ENCODE measurements at regions not wholly inside any gene's neighbourhood (a gene's known extent, or its start where the extent isn't known, plus 50 kb on each side); places are given as distances from the start of the nearest gene placed in this dataset.
"Not testable (repeated sequence)": the region's sequence is repeated elsewhere in the genome, so short reads cannot be mapped to it uniquely, and the experiment has no call there.

DNA sequence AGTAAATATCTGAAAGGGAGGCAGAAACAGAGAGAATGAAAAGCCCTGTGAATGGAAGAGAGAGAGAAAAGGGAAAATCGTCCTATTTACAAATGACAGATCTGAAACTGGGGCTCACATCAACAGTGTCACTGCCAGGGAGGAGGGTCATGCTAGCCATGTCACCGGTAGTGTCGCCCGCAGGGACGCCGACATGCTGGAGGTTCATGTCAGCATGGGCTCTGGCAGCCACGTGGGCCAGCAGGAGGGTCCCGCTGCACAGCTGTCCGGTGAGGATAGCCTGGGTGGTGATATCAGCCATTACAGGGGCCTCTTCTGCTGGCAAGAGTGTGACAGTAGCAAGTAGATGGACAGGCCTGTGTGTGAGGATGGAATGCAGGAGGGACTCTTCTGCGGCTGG lies 738.6 kb upstream of the DEFB115 start:
- not testable (repeated sequence) for H3K27me3 ChIP-seq (ENCODE audit: control insufficient read depth, insufficient read depth, low read length)

DNA sequence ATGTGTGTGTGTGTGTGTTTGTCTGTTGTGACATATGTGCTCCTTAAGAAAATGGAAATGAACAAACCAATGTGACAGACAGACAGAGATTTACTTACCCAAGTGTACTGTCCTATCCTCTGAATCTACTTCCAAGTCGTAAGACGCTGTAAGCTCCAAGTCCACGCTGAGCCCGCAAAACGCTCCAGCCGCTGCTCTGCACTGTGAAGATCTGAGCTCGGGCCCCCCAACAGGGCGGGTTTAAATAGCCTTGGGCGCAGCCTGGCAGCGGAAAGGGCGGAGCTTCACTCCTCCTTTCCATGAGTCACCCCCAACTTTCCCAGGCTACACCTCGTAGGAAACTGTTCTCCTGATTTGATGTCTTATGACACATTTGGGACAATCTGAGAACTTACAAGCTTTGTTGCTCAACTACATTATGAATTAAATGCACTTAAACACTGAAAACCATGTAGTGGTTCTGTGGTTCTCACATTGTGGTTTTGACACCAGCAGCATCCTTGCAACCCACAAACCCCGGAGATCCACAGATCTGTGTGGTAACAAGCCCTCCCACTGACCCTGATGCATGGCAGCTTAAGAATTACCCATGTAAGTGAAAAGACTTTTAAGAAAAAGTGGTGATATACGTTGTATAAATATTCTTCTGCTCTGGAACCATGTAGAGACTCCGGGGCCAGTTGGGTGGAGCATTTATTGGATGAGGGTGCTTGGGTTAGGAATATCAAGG lies 735.6 kb upstream of the DEFB115 start:
- H3K9ac ChIP-seq (ENCODE audit: low read length); H3K4me3 ChIP-seq (ENCODE audit: low read length); H3K4me1 ChIP-seq (ENCODE audit: control insufficient read depth, insufficient read depth, low read length); H3K27me3 ChIP-seq (ENCODE audit: control insufficient read depth, insufficient read depth, low read length); H3K36me3 ChIP-seq (ENCODE audit: control insufficient read depth, insufficient read depth, low read length); H3K27ac ChIP-seq (ENCODE audit: low read depth, low read length): not testable (repeated sequence)

More for the DNA sequence above, 738.6 kb upstream of the DEFB115 start:
- not testable (repeated sequence) for H3K4me3 ChIP-seq (ENCODE audit: low read length); H3K9ac ChIP-seq (ENCODE audit: low read length); H3K4me1 ChIP-seq (ENCODE audit: control insufficient read depth, insufficient read depth, low read length); H3K36me3 ChIP-seq (ENCODE audit: control insufficient read depth, insufficient read depth, low read length); H3K27ac ChIP-seq (ENCODE audit: low read depth, low read length)

DNA sequence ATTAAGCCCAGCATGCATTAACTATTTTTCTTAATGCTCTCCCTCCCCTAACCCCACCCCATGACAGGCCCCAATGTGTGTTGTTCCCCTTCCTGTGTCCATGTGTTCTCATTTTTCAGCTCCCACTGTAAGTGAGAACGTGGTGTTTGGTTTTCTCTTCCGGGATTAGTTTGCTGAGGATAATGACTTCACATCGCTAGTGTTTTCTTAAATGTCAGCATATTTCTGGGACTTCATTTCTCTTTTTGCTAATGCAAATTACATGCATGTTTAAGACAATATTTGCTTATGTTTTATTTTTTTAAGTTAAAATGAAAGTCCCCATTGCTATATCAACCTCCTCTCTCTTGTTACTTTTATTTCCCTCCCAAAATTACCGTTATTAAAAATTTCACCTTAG lies 733.3 kb upstream of the DEFB115 start:
- H3K27ac ChIP-seq (ENCODE audit: low read depth, low read length); H3K27me3 ChIP-seq (ENCODE audit: control insufficient read depth, insufficient read depth, low read length); H3K4me1 ChIP-seq (ENCODE audit: control insufficient read depth, insufficient read depth, low read length); H3K4me3 ChIP-seq (ENCODE audit: low read length); H3K36me3 ChIP-seq (ENCODE audit: control insufficient read depth, insufficient read depth, low read length); H3K9ac ChIP-seq (ENCODE audit: low read length): not testable (repeated sequence)

DNA sequence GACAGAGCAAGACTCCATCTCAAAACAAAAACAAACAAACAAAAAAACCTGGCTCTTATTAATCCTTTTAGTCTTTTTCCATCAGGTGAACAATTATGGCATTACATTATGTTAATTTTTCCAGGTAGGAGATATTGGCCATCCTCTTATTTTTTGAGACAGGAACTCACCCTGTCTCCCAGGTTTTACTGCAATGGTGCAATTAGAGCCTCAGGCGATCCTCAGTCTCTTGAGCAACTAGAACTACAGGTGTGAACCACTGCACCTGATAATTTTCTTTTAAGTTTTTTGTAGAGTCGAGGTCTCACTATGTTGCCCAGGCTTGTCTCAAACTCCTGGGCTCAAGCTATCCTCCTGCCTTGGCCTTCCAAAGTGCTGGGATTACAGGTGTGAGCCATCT lies 732.7 kb upstream of the DEFB115 start:
- not testable (repeated sequence) for H3K36me3 ChIP-seq (ENCODE audit: control insufficient read depth, insufficient read depth, low read length); H3K27ac ChIP-seq (ENCODE audit: low read depth, low read length); H3K27me3 ChIP-seq (ENCODE audit: control insufficient read depth, insufficient read depth, low read length); H3K9ac ChIP-seq (ENCODE audit: low read length); H3K4me3 ChIP-seq (ENCODE audit: low read length); H3K4me1 ChIP-seq (ENCODE audit: control insufficient read depth, insufficient read depth, low read length)

DNA sequence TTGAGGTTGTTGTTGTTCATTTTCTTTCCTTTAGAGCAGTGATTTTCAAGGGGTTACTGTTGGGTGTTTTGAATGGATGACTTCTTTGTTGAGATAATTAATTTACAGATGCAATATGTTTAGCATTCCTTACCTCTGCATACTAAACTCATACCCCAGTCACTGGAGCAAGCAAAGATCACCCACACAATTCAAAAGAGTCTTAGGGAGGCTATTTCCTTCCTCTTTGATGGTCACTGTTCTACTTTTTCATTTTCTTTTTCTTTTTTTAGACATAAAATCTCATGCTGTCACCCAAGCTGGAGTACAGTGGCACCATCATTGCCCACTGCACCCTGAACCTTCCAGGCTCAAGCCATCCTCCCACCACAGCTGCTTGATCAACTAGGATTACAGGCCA lies 723.8 kb upstream of the DEFB115 start:
- not testable (repeated sequence) for H3K9ac ChIP-seq (ENCODE audit: low read length)

DNA sequence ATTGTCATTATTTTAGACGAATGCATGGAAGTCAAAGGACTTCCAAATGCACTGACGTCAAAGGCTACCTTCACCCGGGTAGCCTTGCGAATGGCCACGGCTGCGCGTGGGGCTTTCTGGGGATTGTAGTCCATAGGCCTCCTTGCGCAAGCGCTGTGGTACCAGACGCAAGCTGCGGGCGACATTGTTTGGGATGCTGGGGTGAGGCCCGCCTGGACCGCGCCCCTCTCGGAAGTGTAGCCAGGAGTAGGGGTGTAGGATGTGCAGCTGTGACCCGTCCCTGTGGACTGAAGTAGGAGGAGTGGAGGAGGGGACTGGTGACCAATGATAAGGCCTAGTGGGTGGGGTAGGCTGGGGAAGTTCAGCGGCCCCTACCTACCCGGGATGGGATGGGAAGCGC lies 720.0 kb upstream of the DEFB115 start:
- H3K36me3 ChIP-seq (ENCODE audit: control insufficient read depth, insufficient read depth, low read length); H3K27ac ChIP-seq (ENCODE audit: low read depth, low read length); H3K4me1 ChIP-seq (ENCODE audit: control insufficient read depth, insufficient read depth, low read length); H3K27me3 ChIP-seq (ENCODE audit: control insufficient read depth, insufficient read depth, low read length); H3K4me3 ChIP-seq (ENCODE audit: low read length); H3K9ac ChIP-seq (ENCODE audit: low read length): not testable (repeated sequence)

More for the DNA sequence above, 723.8 kb upstream of the DEFB115 start:
- H3K4me3 ChIP-seq (ENCODE audit: low read length); H3K4me1 ChIP-seq (ENCODE audit: control insufficient read depth, insufficient read depth, low read length); H3K36me3 ChIP-seq (ENCODE audit: control insufficient read depth, insufficient read depth, low read length); H3K27me3 ChIP-seq (ENCODE audit: control insufficient read depth, insufficient read depth, low read length); H3K27ac ChIP-seq (ENCODE audit: low read depth, low read length): not testable (repeated sequence)

DNA sequence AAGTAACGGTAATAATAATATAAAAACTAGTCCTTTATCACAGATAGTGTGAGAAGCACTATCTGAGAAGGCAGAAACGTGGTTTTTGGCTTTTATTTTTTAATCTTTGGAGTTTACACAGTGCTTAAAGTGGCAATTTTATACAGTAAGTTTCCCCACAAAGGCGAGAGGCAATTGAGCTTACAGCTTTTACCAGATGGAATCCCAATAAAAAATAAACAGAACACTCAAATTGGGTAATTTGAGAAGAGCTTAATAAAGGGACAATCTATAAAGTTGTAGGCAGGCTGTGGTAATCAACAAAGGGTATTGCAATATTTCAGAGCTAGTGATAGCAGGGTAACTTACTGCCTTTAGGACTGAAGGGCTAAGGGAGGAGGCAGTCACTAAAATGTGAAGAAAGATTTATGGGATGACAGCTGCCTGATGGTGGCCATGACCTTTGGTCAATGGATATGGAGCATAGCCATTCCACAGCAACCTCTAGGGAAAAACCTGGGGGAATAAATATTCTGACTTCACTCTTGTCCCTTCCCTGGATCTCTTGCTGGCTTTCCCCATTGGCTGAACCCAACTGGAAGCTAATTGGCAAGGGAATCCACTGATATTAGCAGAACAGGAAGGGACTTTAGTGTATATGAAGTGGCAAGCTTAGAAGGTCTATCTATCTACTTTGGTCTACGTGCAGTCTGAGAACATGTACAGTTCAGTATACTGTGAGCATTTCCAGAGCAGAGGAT lies 717.0 kb upstream of the DEFB115 start:
- not testable (repeated sequence) for H3K27me3 ChIP-seq (ENCODE audit: control insufficient read depth, insufficient read depth, low read length); H3K4me1 ChIP-seq (ENCODE audit: control insufficient read depth, insufficient read depth, low read length); H3K9ac ChIP-seq (ENCODE audit: low read length); H3K36me3 ChIP-seq (ENCODE audit: control insufficient read depth, insufficient read depth, low read length); H3K27ac ChIP-seq (ENCODE audit: low read depth, low read length); H3K4me3 ChIP-seq (ENCODE audit: low read length)

DNA sequence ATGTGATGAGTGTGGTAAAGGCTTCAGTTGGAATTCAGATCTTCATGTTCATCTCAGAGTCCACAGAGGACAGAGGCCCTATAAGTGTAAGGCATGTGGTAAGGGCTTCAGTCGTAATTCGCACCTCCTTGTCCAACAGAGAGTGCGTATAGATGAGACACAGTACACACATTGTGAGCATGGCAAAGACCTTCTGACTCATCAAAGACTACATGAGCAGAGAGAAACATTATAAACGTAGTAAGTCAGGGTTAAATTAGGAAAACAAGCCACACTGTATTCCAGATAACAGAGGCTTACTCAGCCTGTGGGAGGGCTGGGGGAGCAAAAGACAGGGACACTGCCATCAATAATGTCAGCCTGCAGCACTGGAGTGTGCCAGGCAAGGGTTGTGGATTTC lies 706.2 kb upstream of the DEFB115 start:
- H3K4me1 ChIP-seq (ENCODE audit: control insufficient read depth, insufficient read depth, low read length); H3K9ac ChIP-seq (ENCODE audit: low read length); H3K27ac ChIP-seq (ENCODE audit: low read depth, low read length); H3K36me3 ChIP-seq (ENCODE audit: control insufficient read depth, insufficient read depth, low read length); H3K27me3 ChIP-seq (ENCODE audit: control insufficient read depth, insufficient read depth, low read length); H3K4me3 ChIP-seq (ENCODE audit: low read length): not testable (repeated sequence)

DNA sequence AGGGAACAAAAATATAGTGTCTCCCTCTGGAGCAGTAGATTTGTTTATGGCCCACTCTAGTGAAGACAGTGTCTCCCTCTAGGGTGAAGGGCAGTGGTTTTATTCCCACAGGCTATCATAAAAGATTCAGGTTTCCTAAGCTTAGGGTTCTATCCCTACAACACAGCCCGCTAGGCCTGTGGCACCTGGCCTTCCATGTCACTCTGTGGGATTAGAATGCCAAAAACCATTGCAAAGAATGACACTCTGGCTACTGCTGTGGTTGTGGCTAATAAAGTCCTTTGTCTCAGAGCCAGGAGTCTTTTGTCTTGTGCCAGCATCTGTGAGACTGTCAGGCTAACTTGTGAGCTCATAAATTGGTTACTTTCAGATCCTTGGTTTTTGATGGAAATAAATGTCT lies 700.7 kb upstream of the DEFB115 start:
- not testable (repeated sequence) for H3K27me3 ChIP-seq (ENCODE audit: control insufficient read depth, insufficient read depth, low read length); H3K4me3 ChIP-seq (ENCODE audit: low read length); H3K27ac ChIP-seq (ENCODE audit: low read depth, low read length); H3K36me3 ChIP-seq (ENCODE audit: control insufficient read depth, insufficient read depth, low read length); H3K4me1 ChIP-seq (ENCODE audit: control insufficient read depth, insufficient read depth, low read length); H3K9ac ChIP-seq (ENCODE audit: low read length)

DNA sequence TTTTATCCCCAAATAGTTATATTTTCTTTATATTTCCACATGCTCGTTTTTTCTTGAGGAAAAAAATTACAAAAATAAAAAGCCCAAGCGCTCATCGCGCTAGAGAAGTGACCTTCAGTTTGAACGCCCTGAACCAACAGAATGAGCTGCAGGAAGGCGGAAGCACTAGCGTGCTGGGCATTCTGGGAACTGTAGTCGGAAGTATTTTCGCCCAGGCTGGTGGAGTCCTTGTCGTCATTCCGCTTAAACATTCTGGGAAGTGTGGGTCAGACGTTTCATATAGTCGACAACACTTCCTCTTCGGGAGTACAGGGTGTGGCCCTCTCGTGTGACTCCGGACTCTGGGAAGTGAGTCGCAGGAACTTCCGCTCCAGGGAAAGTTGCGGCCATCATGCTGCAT lies 692.4 kb upstream of the DEFB115 start:
- not testable (repeated sequence) for H3K36me3 ChIP-seq (ENCODE audit: control insufficient read depth, insufficient read depth, low read length); H3K9ac ChIP-seq (ENCODE audit: low read length); H3K4me3 ChIP-seq (ENCODE audit: low read length); H3K27me3 ChIP-seq (ENCODE audit: control insufficient read depth, insufficient read depth, low read length); H3K27ac ChIP-seq (ENCODE audit: low read depth, low read length); H3K4me1 ChIP-seq (ENCODE audit: control insufficient read depth, insufficient read depth, low read length)

DNA sequence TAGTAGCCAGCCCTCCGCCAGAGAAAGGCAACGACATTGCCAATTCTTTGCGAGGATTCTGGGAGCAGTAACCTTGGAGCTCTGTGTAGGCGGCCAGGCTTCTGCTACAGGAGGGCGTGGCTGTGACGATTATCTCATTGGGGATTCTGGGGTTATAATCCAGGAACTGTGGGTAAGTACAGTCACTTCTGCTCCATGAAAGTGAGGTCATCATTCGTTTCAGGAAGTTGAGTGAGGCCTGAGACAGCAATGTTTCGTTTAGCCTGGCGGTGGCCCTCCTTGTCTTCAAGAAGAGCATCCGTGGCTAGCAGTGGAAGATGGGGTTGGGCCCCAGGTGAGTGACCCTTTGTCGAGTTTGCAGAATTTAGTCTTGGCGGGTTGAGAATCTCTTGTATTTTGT lies 687.6 kb upstream of the DEFB115 start:
- H3K4me3 ChIP-seq (ENCODE audit: low read length) = not testable (repeated sequence)

DNA sequence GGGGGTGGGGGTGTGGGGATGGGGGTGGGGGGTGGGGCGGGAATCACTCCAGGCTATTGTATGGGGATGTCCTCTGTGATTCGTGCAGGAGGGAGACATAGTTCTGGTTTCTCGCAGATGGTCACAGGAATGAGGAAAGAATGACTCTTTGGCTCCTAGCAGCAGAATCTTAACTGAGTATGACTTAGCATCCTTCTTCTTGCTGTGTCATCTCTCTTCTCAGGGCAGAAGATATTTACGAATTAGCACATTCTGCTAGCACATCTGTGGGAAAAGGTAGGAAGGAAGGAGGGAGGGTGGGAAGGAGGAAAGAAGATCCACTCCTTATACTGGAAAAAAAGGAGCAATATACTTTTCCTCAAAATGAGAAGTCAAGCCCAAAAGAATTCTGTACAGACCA lies 686.8 kb upstream of the DEFB115 start:
- not testable (repeated sequence) for H3K4me3 ChIP-seq (ENCODE audit: low read length); H3K27me3 ChIP-seq (ENCODE audit: control insufficient read depth, insufficient read depth, low read length); H3K9ac ChIP-seq (ENCODE audit: low read length); H3K36me3 ChIP-seq (ENCODE audit: control insufficient read depth, insufficient read depth, low read length); H3K4me1 ChIP-seq (ENCODE audit: control insufficient read depth, insufficient read depth, low read length); H3K27ac ChIP-seq (ENCODE audit: low read depth, low read length)

More for the DNA sequence above, 687.6 kb upstream of the DEFB115 start:
- not testable (repeated sequence) for H3K27me3 ChIP-seq (ENCODE audit: control insufficient read depth, insufficient read depth, low read length); H3K27ac ChIP-seq (ENCODE audit: low read depth, low read length); H3K4me1 ChIP-seq (ENCODE audit: control insufficient read depth, insufficient read depth, low read length); H3K36me3 ChIP-seq (ENCODE audit: control insufficient read depth, insufficient read depth, low read length); H3K9ac ChIP-seq (ENCODE audit: low read length)

DNA sequence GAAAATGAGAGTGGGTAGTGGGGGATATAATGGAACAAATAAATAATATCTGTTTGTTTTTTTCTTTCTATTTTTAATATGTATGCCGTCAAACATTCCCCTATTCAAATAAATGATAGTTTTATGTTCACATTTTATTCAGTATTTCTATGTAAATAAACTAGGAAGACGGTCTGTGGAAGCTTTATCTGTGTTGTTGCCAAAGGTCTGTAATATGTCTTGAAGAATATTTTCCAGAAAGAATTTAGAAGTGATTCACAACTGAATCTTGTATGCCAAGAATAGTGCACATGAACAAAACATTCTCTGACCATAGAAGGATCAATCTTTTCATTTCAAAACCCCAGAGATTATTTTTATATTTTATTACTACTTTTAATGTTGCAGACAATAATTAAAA lies 683.1 kb upstream of the DEFB115 start:
- not testable (repeated sequence) for H3K27me3 ChIP-seq (ENCODE audit: control insufficient read depth, insufficient read depth, low read length); H3K9ac ChIP-seq (ENCODE audit: low read length); H3K27ac ChIP-seq (ENCODE audit: low read depth, low read length); H3K36me3 ChIP-seq (ENCODE audit: control insufficient read depth, insufficient read depth, low read length); H3K4me3 ChIP-seq (ENCODE audit: low read length); H3K4me1 ChIP-seq (ENCODE audit: control insufficient read depth, insufficient read depth, low read length)
